H9 (cell line): ENCODE measurements at regions not wholly inside any gene's neighbourhood (a gene's known extent, or its start where the extent isn't known, plus 50 kb on each side); places are given as distances from the start of the nearest gene placed in this dataset.

Experiments used
- DNase-seq: peaks from one replicate; pipeline ENCODE4 v3.0.0-alpha.2; 2017
- H2AFZ ChIP-seq: one replicate; pipeline ENCODE4 v1.6.1; 2013; ENCODE audit warnings: mild to moderate bottlenecking, low read length, control low read depth, moderate library complexity
- H2AK5ac ChIP-seq: 2 replicates; pipeline ENCODE4 v1.6.1; 2013; ENCODE audit warnings: low read length, control low read depth, mixed read lengths; ENCODE audit not compliant: insufficient read length
- H2BK120ac ChIP-seq: one replicate; pipeline ENCODE4 v1.6.1; 2013; ENCODE audit warnings: low read depth, mild to moderate bottlenecking, low read length, control low read depth, inconsistent platforms; ENCODE audit not compliant: poor library complexity, severe bottlenecking
- H2BK12ac ChIP-seq: 2 replicates; pipeline ENCODE4 v1.6.1; 2013; ENCODE audit warnings: low read length, control low read depth, mixed read lengths, low read depth; ENCODE audit not compliant: insufficient read length
- H2BK15ac ChIP-seq: 2 replicates; pipeline ENCODE4 v1.6.1; 2013; ENCODE audit warnings: low read depth, low read length, control low read depth
- H2BK20ac ChIP-seq: one replicate; pipeline ENCODE4 v1.6.1; 2013; ENCODE audit warnings: low read depth, mild to moderate bottlenecking, low read length, control low read depth, inconsistent platforms; ENCODE audit not compliant: poor library complexity, severe bottlenecking
- H2BK5ac ChIP-seq: 2 replicates; pipeline ENCODE4 v1.6.1; 2013; ENCODE audit warnings: low read length, control low read depth, mixed read lengths; ENCODE audit not compliant: insufficient read length
- H3K14ac ChIP-seq: 2 replicates; pipeline ENCODE4 v1.6.1; 2013; ENCODE audit warnings: low read length, control low read depth; ENCODE audit not compliant: insufficient read depth
- H3K18ac ChIP-seq: 2 replicates; pipeline ENCODE4 v1.6.1; 2013; ENCODE audit warnings: low read depth, mild to moderate bottlenecking, mixed read lengths, low read length, control low read depth; ENCODE audit not compliant: insufficient read length
- H3K23ac ChIP-seq: 2 replicates; pipeline ENCODE4 v1.6.1; 2013; ENCODE audit warnings: low read length, control low read depth, mixed read lengths, low read depth; ENCODE audit not compliant: insufficient read length
- H3K23me2 ChIP-seq: 2 replicates; pipeline ENCODE4 v1.6.1; 2013; ENCODE audit warnings: low read depth, mild to moderate bottlenecking, mixed read lengths, low read length, control low read depth; ENCODE audit not compliant: insufficient read length, poor library complexity, severe bottlenecking
- H3K27ac ChIP-seq: 2 replicates; pipeline ENCODE4 v1.5.1; 2013; ENCODE audit warnings: low read length, control low read depth, mixed read lengths, low read depth; ENCODE audit not compliant: insufficient read length
- H3K27me3 ChIP-seq: 2 replicates; pipeline ENCODE4 v1.6.1; 2013; ENCODE audit warnings: low read length, control low read depth, inconsistent platforms; ENCODE audit not compliant: insufficient read depth
- H3K4ac ChIP-seq: 2 replicates; pipeline ENCODE4 v1.6.1; 2013; ENCODE audit warnings: low read depth, mild to moderate bottlenecking, control low read depth, inconsistent platforms, low read length, moderate library complexity
- H3K4me1 ChIP-seq: 2 replicates; pipeline ENCODE4 v1.6.1; 2013; ENCODE audit warnings: low read length, control low read depth, inconsistent platforms; ENCODE audit not compliant: insufficient read depth
- H3K4me2 ChIP-seq: 2 replicates; pipeline ENCODE4 v1.6.1; 2013; ENCODE audit warnings: low read length, control low read depth, mixed read lengths; ENCODE audit not compliant: insufficient read length, insufficient read depth
- H3K56ac ChIP-seq: 2 replicates; pipeline ENCODE4 v1.6.1; 2013; ENCODE audit warnings: low read depth, mild to moderate bottlenecking, mixed read lengths, low read length, control low read depth; ENCODE audit not compliant: insufficient read length
- H3K79me1 ChIP-seq: 2 replicates; pipeline ENCODE4 v1.6.1; 2013; ENCODE audit warnings: low read depth, mild to moderate bottlenecking, moderate library complexity, low read length, control low read depth, inconsistent platforms; ENCODE audit not compliant: insufficient read depth, poor library complexity, severe bottlenecking
- H3K79me2 ChIP-seq: 2 replicates; pipeline ENCODE4 v1.6.1; 2013; ENCODE audit warnings: low read length, control low read depth, inconsistent platforms; ENCODE audit not compliant: insufficient read depth
- H3K9ac ChIP-seq: 2 replicates; pipeline ENCODE4 v1.6.1; 2013; ENCODE audit warnings: low read length, control low read depth, mixed read lengths; ENCODE audit not compliant: insufficient read length; ENCODE audit errors: extremely low read depth
- H3K9me3 ChIP-seq: one replicate; pipeline ENCODE4 v1.6.1; 2013; ENCODE audit warnings: low read depth, low read length, inconsistent platforms; ENCODE audit not compliant: control insufficient read depth
- H3T11ph ChIP-seq: one replicate; pipeline ENCODE4 v1.6.1; 2013; ENCODE audit warnings: mild to moderate bottlenecking, low read length, control low read depth, inconsistent platforms
- H4K20me1 ChIP-seq: one replicate; pipeline ENCODE4 v1.6.1; 2013; ENCODE audit not compliant: control insufficient read depth, insufficient read length, insufficient read depth
- H4K5ac ChIP-seq: 2 replicates; pipeline ENCODE4 v1.6.1; 2013; ENCODE audit warnings: low read depth, mild to moderate bottlenecking, mixed read lengths, low read length, control low read depth; ENCODE audit not compliant: insufficient read length
- H4K8ac ChIP-seq: replicated peaks from 2 replicates; pipeline ENCODE4 v1.6.1; 2013; ENCODE audit warnings: low read length, control low read depth, mixed read lengths, low read depth; ENCODE audit not compliant: insufficient read length
- H4K91ac ChIP-seq: 2 replicates; pipeline ENCODE4 v1.6.1; 2013; ENCODE audit warnings: low read depth, mild to moderate bottlenecking, moderate library complexity, mixed read lengths, low read length, control low read depth; ENCODE audit not compliant: insufficient read length
- H3K27ac Mint-ChIP-seq, 3 experiments: 2 replicates in 2 of 3; 3 replicates in 1 of 3; pipeline ENCODE4 v1.8.0; 2020 to 2021; ENCODE audit warnings: mixed read lengths in 3 of 3, mild to moderate bottlenecking in 1 of 3, moderate library complexity in 1 of 3
- H3K27me3 Mint-ChIP-seq: 2 replicates; pipeline ENCODE4 v1.8.0; 2021; ENCODE audit warnings: low read depth, mild to moderate bottlenecking, moderate library complexity, mixed read lengths
- H3K36me3 Mint-ChIP-seq, 3 experiments: 2 replicates in 2 of 3; 3 replicates in 1 of 3; pipeline ENCODE4 v1.8.0; 2020 to 2021; ENCODE audit warnings: low read depth in 3 of 3, mixed read lengths in 3 of 3; ENCODE audit not compliant: insufficient read depth in 1 of 3
- H3K4me1 Mint-ChIP-seq, 2 experiments: 2 replicates each; pipeline ENCODE4 v1.8.0; 2020; ENCODE audit warnings: mixed read lengths in 2 of 2
- H3K4me3 Mint-ChIP-seq, 2 experiments: 2 replicates in 1 of 2; 3 replicates in 1 of 2; pipeline ENCODE4 v1.8.0; 2020 to 2021; ENCODE audit warnings: mild to moderate bottlenecking in 2 of 2, mixed read lengths in 2 of 2, moderate library complexity in 1 of 2
- H3K9me3 Mint-ChIP-seq, 2 experiments: 2 replicates in 1 of 2; 3 replicates in 1 of 2; pipeline ENCODE4 v1.8.0; 2020; ENCODE audit warnings: mild to moderate bottlenecking in 2 of 2, mixed read lengths in 2 of 2, moderate library complexity in 1 of 2
- WGBS: extraction: QIAGEN DNeasy Blood & Tissue Kit; methylation state at CpG from one replicate; pipeline ENCODE4 v1.1.7; 2013; ENCODE audit warnings: missing lambda C conversion rate, low lambda C conversion rate, mixed read lengths; ENCODE audit not compliant: insufficient read length; ENCODE audit errors: extremely low coverage; 5-methylcytosine and 5-hydroxymethylcytosine counted together
- TF ChIP-seq, protein P1 (sequence below): fragments of 200-600 bp; sonication (generic); conservative IDR thresholded peaks from 3 replicates; pipeline ENCODE4 v1.8.0; 2021; ENCODE audit warnings: antibody characterized with exemption, mild to moderate bottlenecking

- Histone ChIP-seq H2BK120ac (no peak overlapping the region), H4K5ac (no peak overlapping the region), H3K4me2 (no peak overlapping the region), H3K27ac (no peak overlapping the region), H3K23me2 (no peaks in the 10 kb centered on the region), H2AK5ac (no peak overlapping the region), H3K9ac (no peak overlapping the region), H3K23ac (no peak overlapping the region), H3K4me1 (no peaks in the 10 kb centered on the region), H3K27me3 (no peaks in the 10 kb centered on the region), H3K56ac (no peak overlapping the region), H3K79me1 (no peaks in the 10 kb centered on the region), H2AFZ (no peak overlapping the region), H2BK12ac (no peak overlapping the region), H3T11ph (no peak overlapping the region), H3K14ac (no peak overlapping the region), H3K9me3 (no peaks in the 10 kb centered on the region), H2BK5ac (no peak overlapping the region), H3K4ac (no peak overlapping the region), H2BK20ac (no peak overlapping the region), H3K79me2 (no peaks in the 10 kb centered on the region), H4K20me1 (no peaks in the 10 kb centered on the region), H4K91ac (no peak overlapping the region), H4K8ac (no peak overlapping the region), H2BK15ac (no peak overlapping the region), H3K18ac (no peak overlapping the region)
- TF ChIP-seq, protein P1, sequence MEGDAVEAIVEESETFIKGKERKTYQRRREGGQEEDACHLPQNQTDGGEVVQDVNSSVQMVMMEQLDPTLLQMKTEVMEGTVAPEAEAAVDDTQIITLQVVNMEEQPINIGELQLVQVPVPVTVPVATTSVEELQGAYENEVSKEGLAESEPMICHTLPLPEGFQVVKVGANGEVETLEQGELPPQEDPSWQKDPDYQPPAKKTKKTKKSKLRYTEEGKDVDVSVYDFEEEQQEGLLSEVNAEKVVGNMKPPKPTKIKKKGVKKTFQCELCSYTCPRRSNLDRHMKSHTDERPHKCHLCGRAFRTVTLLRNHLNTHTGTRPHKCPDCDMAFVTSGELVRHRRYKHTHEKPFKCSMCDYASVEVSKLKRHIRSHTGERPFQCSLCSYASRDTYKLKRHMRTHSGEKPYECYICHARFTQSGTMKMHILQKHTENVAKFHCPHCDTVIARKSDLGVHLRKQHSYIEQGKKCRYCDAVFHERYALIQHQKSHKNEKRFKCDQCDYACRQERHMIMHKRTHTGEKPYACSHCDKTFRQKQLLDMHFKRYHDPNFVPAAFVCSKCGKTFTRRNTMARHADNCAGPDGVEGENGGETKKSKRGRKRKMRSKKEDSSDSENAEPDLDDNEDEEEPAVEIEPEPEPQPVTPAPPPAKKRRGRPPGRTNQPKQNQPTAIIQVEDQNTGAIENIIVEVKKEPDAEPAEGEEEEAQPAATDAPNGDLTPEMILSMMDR = no peak
- Mint-ChIP-seq H3K27ac (no peak overlapping the region), H3K9me3 (no peaks in the 10 kb centered on the region), H3K4me1 (peaks cover 10 to 11% of the 10 kb centered on the region in 2 experiments), H3K36me3 (no peaks in the 10 kb centered on the region), H3K4me3 (no peak overlapping the region), H3K27me3 (no peaks in the 10 kb centered on the region)
- no CpG with 5 or more reads among the region's 2 CpGs for WGBS
- DNase-seq = no peak
These were observed 393.2 kb upstream of the GALNT5 start for GRCh38 chr2:156864325-156864724.
